ENCODE measurements at regions not wholly inside any gene's neighbourhood (a gene's known extent, or its start where the extent isn't known, plus 50 kb on each side); places are given as distances from the start of the nearest gene placed in this dataset.
"Not testable (repeated sequence)": the region's sequence is repeated elsewhere in the genome, so short reads cannot be mapped to it uniquely, and the experiment has no call there.

GRCh38 chr5:57931807-57932206 is 449.2 kb upstream of the ACTBL2 start:
- DNase-seq (ENCODE audit: low read depth in 2 of 3, low spot score in 2 of 3), result no peak

- DNase-seq (ENCODE audit: low read depth in 2 of 3, low spot score in 2 of 3), result no peak
Measured at GRCh38 chr5:57931352-57931751, 448.7 kb upstream of the ACTBL2 start.

- no peak for DNase-seq (ENCODE audit: low read depth in 2 of 3, low spot score in 2 of 3)
Measured at GRCh38 chr5:57929271-57929670, 446.7 kb upstream of the ACTBL2 start.

GRCh38 chr5:57923094-57923493 is 440.5 kb upstream of the ACTBL2 start:
- DNase-seq (ENCODE audit: low read depth in 2 of 3, low spot score in 2 of 3), result not testable (repeated sequence)

- DNase-seq (ENCODE audit: low read depth in 2 of 3, low spot score in 2 of 3), result no peak
Measured at GRCh38 chr5:57917004-57917403, 434.4 kb upstream of the ACTBL2 start.

- no peak for DNase-seq (ENCODE audit: low read depth in 2 of 3, low spot score in 2 of 3)
Measured at GRCh38 chr5:57915536-57915935, 432.9 kb upstream of the ACTBL2 start.

GRCh38 chr5:57911438-57911837 is 428.8 kb upstream of the ACTBL2 start:
- no peak for DNase-seq (ENCODE audit: low read depth in 2 of 3, low spot score in 2 of 3)

- no peak for DNase-seq (ENCODE audit: low read depth in 2 of 3, low spot score in 2 of 3)
Measured at GRCh38 chr5:57906671-57907070, 424.1 kb upstream of the ACTBL2 start.

- peak in 2 of 3 donors; percentile 10 to 53 for DNase-seq (ENCODE audit: low read depth in 2 of 3, low spot score in 2 of 3)
Measured at GRCh38 chr5:57903458-57903857, 420.8 kb upstream of the ACTBL2 start.

GRCh38 chr5:57902095-57902494 is 419.5 kb upstream of the ACTBL2 start:
- no peak for DNase-seq (ENCODE audit: low read depth in 2 of 3, low spot score in 2 of 3)

- peak in 2 of 3 donors; percentile 14 to 66 for DNase-seq (ENCODE audit: low read depth in 2 of 3, low spot score in 2 of 3)
Measured at GRCh38 chr5:57900381-57900944, 417.9 kb upstream of the ACTBL2 start.

GRCh38 chr5:57896576-57896975 is 414.0 kb upstream of the ACTBL2 start:
- no peak for DNase-seq (ENCODE audit: low read depth in 2 of 3, low spot score in 2 of 3)

GRCh38 chr5:57895766-57896165 is 413.2 kb upstream of the ACTBL2 start:
- DNase-seq (ENCODE audit: low read depth in 2 of 3, low spot score in 2 of 3), result no peak

GRCh38 chr5:57893926-57894325 is 411.3 kb upstream of the ACTBL2 start:
- DNase-seq (ENCODE audit: low read depth in 2 of 3, low spot score in 2 of 3), result no peak

- DNase-seq (ENCODE audit: low read depth in 2 of 3, low spot score in 2 of 3), result no peak
Measured at GRCh38 chr5:57891443-57891842, 408.8 kb upstream of the ACTBL2 start.

- DNase-seq (ENCODE audit: low read depth in 2 of 3, low spot score in 2 of 3), result peak in 2 of 3 donors; percentile 6 to 18
Measured at GRCh38 chr5:57889558-57889957, 406.9 kb upstream of the ACTBL2 start.

GRCh38 chr5:57887851-57888621 is 405.4 kb upstream of the ACTBL2 start:
- peak in 2 of 3 donors; percentile 29 to 73 for DNase-seq (ENCODE audit: low read depth in 2 of 3, low spot score in 2 of 3)

GRCh38 chr5:57884346-57885102 is 401.9 kb upstream of the ACTBL2 start:
- DNase-seq (ENCODE audit: low read depth in 2 of 3, low spot score in 2 of 3), result no peak

GRCh38 chr5:57880216-57880615 is 397.6 kb upstream of the ACTBL2 start:
- DNase-seq (ENCODE audit: low read depth in 2 of 3, low spot score in 2 of 3), result no peak

GRCh38 chr5:57878301-57878722 is 395.7 kb upstream of the ACTBL2 start:
- no peak for DNase-seq (ENCODE audit: low read depth in 2 of 3, low spot score in 2 of 3)

GRCh38 chr5:57871496-57871895 is 388.9 kb upstream of the ACTBL2 start:
- no peak for DNase-seq (ENCODE audit: low read depth in 2 of 3, low spot score in 2 of 3)

- not testable (repeated sequence) for DNase-seq (ENCODE audit: low read depth in 2 of 3, low spot score in 2 of 3)
Measured at GRCh38 chr5:57870267-57870666, 387.7 kb upstream of the ACTBL2 start.
